GM19035 (cell line): ENCODE measurements at regions not wholly inside any gene's neighbourhood (a gene's known extent, or its start where the extent isn't known, plus 50 kb on each side); places are given as distances from the start of the nearest gene placed in this dataset.
"Not testable (repeated sequence)": the region's sequence is repeated elsewhere in the genome, so short reads cannot be mapped to it uniquely, and the experiment has no call there.

Source experiments
- ATAC-seq: cut with Tn5 transposase; IDR thresholded peaks from one replicate; pipeline ENCODE4 v1.9.1; 2021; ENCODE audit not compliant: unreplicated experiment

DNA sequence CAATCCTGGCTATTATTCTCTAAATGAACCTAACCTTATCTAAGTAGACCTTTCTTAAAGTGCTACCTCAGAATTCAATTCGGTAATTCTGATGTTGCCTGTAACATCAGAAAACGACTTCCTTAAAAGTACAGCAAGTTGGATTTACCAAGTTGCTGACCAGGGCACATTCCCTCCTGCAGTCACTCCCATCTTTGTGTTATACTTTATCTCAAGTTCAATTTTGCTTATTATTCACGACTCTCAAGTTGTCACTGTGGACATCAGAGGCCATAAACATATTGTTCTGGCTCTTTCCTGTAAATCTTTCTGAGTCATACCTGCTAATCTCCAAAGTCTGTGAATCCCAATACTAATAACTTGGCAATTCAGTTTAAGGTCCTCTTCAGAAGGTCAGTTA, 64.6 kb upstream of the ZSCAN2 start:
- ATAC-seq: not testable (repeated sequence)

DNA sequence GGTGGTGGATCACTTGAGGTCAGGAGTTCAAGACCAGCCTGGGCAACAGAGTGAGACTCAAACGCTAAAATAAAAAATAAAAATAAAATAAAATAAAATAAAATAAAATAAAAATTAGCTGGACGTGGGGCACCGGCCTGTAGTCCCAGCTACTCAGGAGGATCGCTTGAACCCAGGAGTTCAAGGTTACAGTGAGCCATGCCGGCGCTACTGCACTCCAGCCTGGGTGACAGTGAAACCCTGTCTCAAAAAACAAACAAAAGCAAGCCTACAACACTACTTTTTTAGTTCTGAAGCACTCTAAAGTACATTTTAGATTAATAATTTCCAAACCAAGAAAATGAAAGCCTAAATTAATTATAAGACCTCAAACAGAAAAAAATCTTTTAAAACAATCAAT, 56.2 kb upstream of the ZSCAN2 start:
- not testable (repeated sequence) for ATAC-seq

DNA sequence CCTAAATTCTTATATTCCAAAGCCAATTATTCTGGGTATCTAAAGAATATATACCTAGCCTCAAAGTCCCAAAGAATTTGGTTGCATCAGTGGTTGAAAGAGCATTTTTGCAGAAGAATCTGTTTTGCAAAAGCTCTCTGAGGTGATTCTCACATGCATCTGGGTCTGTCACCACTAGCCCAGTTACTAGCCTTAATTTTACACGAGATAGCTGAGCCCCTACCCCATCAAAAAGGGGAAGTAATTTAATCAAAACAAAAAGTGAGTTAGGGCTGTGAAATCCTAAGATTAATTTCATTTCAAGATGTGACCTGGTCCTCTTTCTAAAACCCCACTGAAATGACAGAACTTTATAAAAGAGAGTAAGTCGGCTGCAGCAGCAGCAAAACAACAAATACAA, 53.7 kb upstream of the ZSCAN2 start:
- ATAC-seq: not testable (repeated sequence)

DNA sequence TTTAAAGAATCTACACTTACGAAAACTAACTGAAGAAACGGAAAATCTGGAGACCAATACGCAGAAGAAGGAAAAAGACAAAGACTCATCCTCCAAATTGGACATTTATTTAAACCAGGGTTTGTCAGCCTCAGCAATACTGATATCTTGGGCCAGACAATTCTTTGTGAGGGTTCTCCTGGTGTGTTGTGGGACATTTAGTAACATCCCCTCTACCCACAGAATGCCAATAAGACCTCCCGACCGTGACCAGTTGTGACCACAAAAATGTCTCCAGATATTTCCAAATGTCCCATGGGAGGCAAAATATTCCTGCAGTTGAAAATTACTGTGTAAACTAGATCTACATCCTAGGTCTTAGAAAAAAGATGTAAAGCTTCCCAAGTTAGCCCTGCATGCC, 50.3 kb upstream of the ZSCAN2 start:
- not testable (repeated sequence) for ATAC-seq
